SK-N-MC (cell line): ENCODE measurements at regions not wholly inside any gene's neighbourhood (a gene's known extent, or its start where the extent isn't known, plus 50 kb on each side); places are given as distances from the start of the nearest gene placed in this dataset.

Source experiments
- EZH2 ChIP-seq: fragments of 200-600 bp; sonication (generic); IDR thresholded peaks from one replicate; pipeline ENCODE4 v1.6.1; 2017; ENCODE audit warnings: antibody characterized with exemption
- FOXP2 ChIP-seq: optimal IDR thresholded peaks from 2 replicates; pipeline ENCODE3; 2011; ENCODE audit warnings: mild to moderate bottlenecking, moderate library complexity; ENCODE audit not compliant: insufficient read depth; ENCODE audit errors: extremely low read length, control extremely low read depth
- POLR2AphosphoS5 ChIP-seq: IDR thresholded peaks from 2 replicates; pipeline ENCODE4 v1.6.1; 2012; ENCODE audit warnings: mild to moderate bottlenecking, low read depth, low read length, borderline replicate concordance

GRCh38 chr10:130498934-130499333 is 362.7 kb downstream of the GLRX3 start:
- no peak for TF ChIP-seq POLR2AphosphoS5
- TF ChIP-seq EZH2 = no peak
- TF ChIP-seq FOXP2 = no peak
